ENCODE measurements at regions not wholly inside any gene's neighbourhood (a gene's known extent, or its start where the extent isn't known, plus 50 kb on each side); places are given as distances from the start of the nearest gene placed in this dataset.
"Not testable (repeated sequence)": the region's sequence is repeated elsewhere in the genome, so short reads cannot be mapped to it uniquely, and the experiment has no call there.

DNA sequence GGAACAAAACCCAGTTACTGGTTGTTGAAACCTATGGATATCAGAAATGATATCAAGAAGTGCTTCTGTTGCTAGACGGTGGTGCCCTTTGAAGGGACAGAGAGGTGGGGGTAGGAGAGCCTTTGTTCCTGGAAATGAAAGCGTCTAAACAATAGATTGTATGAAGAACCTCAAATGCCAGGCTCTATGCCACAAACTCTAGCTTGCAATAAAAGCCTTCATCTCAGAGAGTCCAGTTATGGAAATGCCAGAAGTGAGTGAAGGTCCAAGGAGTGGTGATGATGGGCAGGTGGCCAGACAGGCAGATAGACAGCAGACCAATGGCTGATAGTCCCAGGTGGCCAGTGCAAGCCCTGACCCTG is 414.1 kb upstream of the PROX1 start:
- H3K27ac ChIP-seq (ENCODE audit: low read length): no peak overlapping the region
- no peak overlapping the region for H3K4me3 ChIP-seq (ENCODE audit: low read length)
- H3K9me3 ChIP-seq (ENCODE audit: insufficient read depth, low read depth, low read length): no peaks in the 10 kb centered on the region
- H3K9ac ChIP-seq (ENCODE audit: low read depth, low read length): no peak overlapping the region
- no peaks in the 10 kb centered on the region for H3K4me1 ChIP-seq (ENCODE audit: insufficient read depth, low read length)
- no peaks in the 10 kb centered on the region for H3K27me3 ChIP-seq (ENCODE audit: insufficient read depth, low read length)
- no peaks in the 10 kb centered on the region for H3K36me3 ChIP-seq (ENCODE audit: insufficient read depth, low read depth, low read length)

GRCh38 chr1:213582976-213583567 is 404.7 kb upstream of the PROX1 start:
- no peak overlapping the region for H3K27ac ChIP-seq (ENCODE audit: low read length)
- no peaks in the 10 kb centered on the region for H3K36me3 ChIP-seq (ENCODE audit: insufficient read depth, low read depth, low read length)
- H3K4me3 ChIP-seq (ENCODE audit: low read length): no peak overlapping the region
- H3K9me3 ChIP-seq (ENCODE audit: insufficient read depth, low read depth, low read length): no peaks in the 10 kb centered on the region
- no peaks in the 10 kb centered on the region for H3K27me3 ChIP-seq (ENCODE audit: insufficient read depth, low read length)
- H3K4me1 ChIP-seq (ENCODE audit: insufficient read depth, low read length): no peaks in the 10 kb centered on the region
- no peak overlapping the region for H3K9ac ChIP-seq (ENCODE audit: low read depth, low read length)

GRCh38 chr1:213584272-213584671 is 403.5 kb upstream of the PROX1 start:
- H3K9me3 ChIP-seq (ENCODE audit: insufficient read depth, low read depth, low read length): no peaks in the 10 kb centered on the region
- no peaks in the 10 kb centered on the region for H3K36me3 ChIP-seq (ENCODE audit: insufficient read depth, low read depth, low read length)
- no peaks in the 10 kb centered on the region for H3K27me3 ChIP-seq (ENCODE audit: insufficient read depth, low read length)
- H3K4me1 ChIP-seq (ENCODE audit: insufficient read depth, low read length): no peaks in the 10 kb centered on the region
- H3K27ac ChIP-seq (ENCODE audit: low read length): no peak overlapping the region
- H3K4me3 ChIP-seq (ENCODE audit: low read length): no peak overlapping the region
- H3K9ac ChIP-seq (ENCODE audit: low read depth, low read length): no peak overlapping the region

DNA sequence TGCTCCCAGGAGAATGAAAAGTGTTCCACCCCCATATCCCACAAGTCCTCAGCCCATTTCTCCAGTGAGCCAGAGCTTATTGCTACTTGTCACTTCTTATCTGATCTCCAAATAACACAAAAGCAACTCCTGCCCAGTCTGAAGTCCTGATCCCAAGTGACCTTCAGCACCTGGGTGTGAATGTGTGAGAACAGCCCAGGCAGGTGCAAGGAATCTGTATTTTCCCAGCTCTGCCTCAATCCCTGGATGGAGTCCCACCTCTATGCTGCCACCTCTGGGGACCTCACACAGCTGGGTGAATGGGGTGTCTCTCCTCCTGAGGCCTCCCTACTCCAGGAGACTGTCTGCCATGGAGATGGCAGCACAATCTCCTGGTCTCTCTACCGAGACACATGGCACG is 402.4 kb upstream of the PROX1 start:
- H3K27ac ChIP-seq (ENCODE audit: low read length): no peak overlapping the region

GRCh38 chr1:213585959-213586586 is 401.7 kb upstream of the PROX1 start:
- Histone ChIP-seq H3K36me3 (ENCODE audit: insufficient read depth, low read depth, low read length) (no peaks in the 10 kb centered on the region), H3K4me1 (ENCODE audit: insufficient read depth, low read length) (no peaks in the 10 kb centered on the region), H3K27ac (ENCODE audit: low read length) (no peak overlapping the region), H3K4me3 (ENCODE audit: low read length) (no peak overlapping the region), H3K9ac (ENCODE audit: low read depth, low read length) (no peak overlapping the region), H3K9me3 (ENCODE audit: insufficient read depth, low read depth, low read length) (no peaks in the 10 kb centered on the region), H3K27me3 (ENCODE audit: insufficient read depth, low read length) (no peaks in the 10 kb centered on the region)

More for the DNA sequence above, 402.4 kb upstream of the PROX1 start:
- Histone ChIP-seq H3K4me3 (ENCODE audit: low read length) (no peak overlapping the region), H3K4me1 (ENCODE audit: insufficient read depth, low read length) (no peaks in the 10 kb centered on the region), H3K36me3 (ENCODE audit: insufficient read depth, low read depth, low read length) (no peaks in the 10 kb centered on the region), H3K9ac (ENCODE audit: low read depth, low read length) (no peak overlapping the region), H3K27me3 (ENCODE audit: insufficient read depth, low read length) (no peaks in the 10 kb centered on the region), H3K9me3 (ENCODE audit: insufficient read depth, low read depth, low read length) (no peaks in the 10 kb centered on the region)

GRCh38 chr1:213586587-213586972 is 401.2 kb upstream of the PROX1 start:
- no peaks in the 10 kb centered on the region for H3K4me1 ChIP-seq (ENCODE audit: insufficient read depth, low read length)
- H3K27ac ChIP-seq (ENCODE audit: low read length): no peak overlapping the region
- H3K4me3 ChIP-seq (ENCODE audit: low read length): no peak overlapping the region
- no peaks in the 10 kb centered on the region for H3K9me3 ChIP-seq (ENCODE audit: insufficient read depth, low read depth, low read length)
- H3K27me3 ChIP-seq (ENCODE audit: insufficient read depth, low read length): no peaks in the 10 kb centered on the region
- no peaks in the 10 kb centered on the region for H3K36me3 ChIP-seq (ENCODE audit: insufficient read depth, low read depth, low read length)
- no peak overlapping the region for H3K9ac ChIP-seq (ENCODE audit: low read depth, low read length)

DNA sequence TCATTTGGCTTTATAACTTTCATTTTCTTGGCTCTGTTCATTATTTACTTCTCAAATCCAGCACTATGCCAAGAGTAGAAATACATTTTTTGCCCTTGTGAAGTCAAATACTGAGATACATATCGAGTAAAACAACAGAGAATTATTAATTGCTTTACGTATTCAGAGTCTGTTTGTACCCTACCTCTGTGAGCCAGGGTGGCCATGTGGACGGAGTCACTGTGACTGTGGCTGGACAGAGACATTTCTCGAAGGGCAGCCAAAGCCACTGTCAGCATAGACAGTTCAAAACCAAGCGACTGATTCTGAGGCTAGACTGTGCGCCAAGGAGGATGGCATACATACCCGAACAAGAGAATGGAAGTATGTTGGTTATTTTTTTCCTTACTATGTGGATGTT is 391.0 kb upstream of the PROX1 start:
- H3K9me3 ChIP-seq (ENCODE audit: insufficient read depth, low read depth, low read length): no peaks in the 10 kb centered on the region

DNA sequence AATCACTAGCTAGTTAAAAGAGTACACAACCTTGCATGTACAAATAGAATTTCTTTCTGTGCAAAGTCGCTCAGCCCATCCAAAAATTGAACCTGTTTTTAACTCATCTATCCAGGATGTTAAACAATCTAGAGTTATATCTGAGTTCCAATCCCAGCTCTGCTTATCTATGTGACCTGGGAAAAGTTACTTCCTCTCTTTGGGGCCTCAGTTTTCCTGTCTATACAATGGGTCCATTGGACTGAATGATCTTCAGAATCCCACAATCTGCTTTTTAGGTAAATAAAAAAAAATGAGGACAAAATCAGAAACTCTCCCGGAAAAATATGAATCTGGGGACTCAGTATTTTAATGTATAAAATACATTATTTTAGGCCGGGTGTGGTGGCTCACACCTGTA is 389.5 kb upstream of the PROX1 start:
- Histone ChIP-seq H3K4me1 (ENCODE audit: insufficient read depth, low read length) (no peaks in the 10 kb centered on the region), H3K27me3 (ENCODE audit: insufficient read depth, low read length) (no peaks in the 10 kb centered on the region)

More for the DNA sequence above, 391.0 kb upstream of the PROX1 start:
- Histone ChIP-seq H3K4me3 (ENCODE audit: low read length) (no peak overlapping the region), H3K36me3 (ENCODE audit: insufficient read depth, low read depth, low read length) (no peaks in the 10 kb centered on the region), H3K9ac (ENCODE audit: low read depth, low read length) (no peak overlapping the region), H3K27ac (ENCODE audit: low read length) (no peak overlapping the region), H3K27me3 (ENCODE audit: insufficient read depth, low read length) (no peaks in the 10 kb centered on the region), H3K4me1 (ENCODE audit: insufficient read depth, low read length) (no peaks in the 10 kb centered on the region)

DNA sequence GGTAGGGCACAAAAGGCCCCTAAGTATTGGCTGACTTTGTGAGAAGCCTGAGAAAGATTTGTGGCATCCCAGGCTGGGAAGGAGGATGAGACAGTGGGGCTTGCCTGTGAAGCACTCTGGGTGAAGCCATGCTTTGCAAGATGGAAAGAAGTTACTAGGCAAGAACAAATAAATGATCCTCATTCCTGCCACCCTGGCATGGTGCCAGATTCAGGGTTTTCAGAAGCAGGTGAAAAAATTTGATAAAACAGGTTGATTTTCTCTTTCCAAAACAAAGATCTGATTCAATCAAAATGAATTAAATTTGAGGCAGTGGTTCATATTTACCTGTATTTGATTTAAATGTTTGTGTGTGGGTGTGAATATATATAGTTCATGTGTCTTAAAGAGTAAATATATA is 386.9 kb upstream of the PROX1 start:
- Histone ChIP-seq H3K4me1 (ENCODE audit: insufficient read depth, low read length) (no peaks in the 10 kb centered on the region), H3K9me3 (ENCODE audit: insufficient read depth, low read depth, low read length) (no peaks in the 10 kb centered on the region), H3K36me3 (ENCODE audit: insufficient read depth, low read depth, low read length) (no peaks in the 10 kb centered on the region), H3K4me3 (ENCODE audit: low read length) (no peak overlapping the region), H3K27me3 (ENCODE audit: insufficient read depth, low read length) (no peaks in the 10 kb centered on the region), H3K9ac (ENCODE audit: low read depth, low read length) (no peak overlapping the region), H3K27ac (ENCODE audit: low read length) (no peak overlapping the region)

More for the DNA sequence above, 389.5 kb upstream of the PROX1 start:
- H3K27ac ChIP-seq (ENCODE audit: low read length): no peak overlapping the region
- H3K9me3 ChIP-seq (ENCODE audit: insufficient read depth, low read depth, low read length): no peaks in the 10 kb centered on the region
- no peak overlapping the region for H3K9ac ChIP-seq (ENCODE audit: low read depth, low read length)
- H3K36me3 ChIP-seq (ENCODE audit: insufficient read depth, low read depth, low read length): no peaks in the 10 kb centered on the region
- H3K4me3 ChIP-seq (ENCODE audit: low read length): no peak overlapping the region

DNA sequence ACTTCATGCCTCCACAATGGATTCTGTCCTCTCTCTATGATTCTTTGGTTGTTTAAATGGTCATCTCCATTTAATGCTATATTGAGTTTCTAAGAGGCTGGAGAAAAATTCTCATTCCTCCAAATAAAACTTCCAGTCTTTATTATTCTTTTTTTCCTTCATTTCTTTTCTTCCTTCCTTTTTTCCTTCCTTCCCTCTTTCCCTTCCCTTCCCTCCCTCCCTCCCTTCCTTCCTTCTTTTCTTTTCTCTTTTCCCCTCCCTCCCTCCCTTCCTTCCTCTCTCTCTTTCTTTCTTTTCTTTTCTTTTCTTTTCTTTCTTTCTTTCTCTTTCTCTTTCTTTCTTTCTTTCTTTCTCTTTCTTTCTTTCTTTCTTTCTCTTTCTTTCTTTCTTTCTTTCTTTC is 386.1 kb upstream of the PROX1 start:
- not testable (repeated sequence) for H3K9ac ChIP-seq (ENCODE audit: low read depth, low read length); H3K36me3 ChIP-seq (ENCODE audit: insufficient read depth, low read depth, low read length); H3K4me3 ChIP-seq (ENCODE audit: low read length); H3K27ac ChIP-seq (ENCODE audit: low read length); H3K9me3 ChIP-seq (ENCODE audit: insufficient read depth, low read depth, low read length); H3K4me1 ChIP-seq (ENCODE audit: insufficient read depth, low read length); H3K27me3 ChIP-seq (ENCODE audit: insufficient read depth, low read length)

DNA sequence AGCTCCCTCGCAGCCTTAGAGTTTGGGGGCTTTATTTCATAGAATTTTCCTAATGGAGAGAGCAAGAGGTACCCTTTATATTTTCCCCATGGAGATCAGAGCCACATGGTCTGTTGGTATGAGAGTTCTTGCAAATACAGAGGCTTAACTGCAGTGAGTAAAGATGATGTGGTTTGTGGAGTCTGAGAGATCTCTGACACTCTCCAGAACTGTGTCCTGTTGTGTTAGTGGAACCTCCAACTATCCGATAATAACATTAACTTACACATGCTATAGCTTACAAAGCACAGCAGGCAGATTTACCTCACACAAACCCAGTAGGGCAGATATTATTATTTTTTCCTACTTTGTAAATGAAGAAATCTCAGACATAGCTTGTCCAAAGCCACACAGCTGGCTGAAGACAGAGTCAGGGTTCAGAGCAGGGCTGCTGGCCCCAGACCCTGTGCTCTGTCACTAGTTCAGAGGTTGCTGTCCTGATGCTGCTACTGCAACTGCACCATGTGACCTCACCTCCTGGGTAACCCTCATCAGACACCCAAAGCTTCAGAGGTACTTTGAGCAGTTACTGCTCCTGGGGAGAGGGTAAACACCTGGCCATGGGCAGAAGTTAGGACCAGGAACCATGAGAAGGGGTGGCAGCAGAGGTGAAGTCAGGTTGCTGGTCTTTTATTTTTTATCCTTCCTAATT is 384.8 kb upstream of the PROX1 start:
- no peak overlapping the region for H3K9ac ChIP-seq (ENCODE audit: low read depth, low read length)
- no peaks in the 10 kb centered on the region for H3K27me3 ChIP-seq (ENCODE audit: insufficient read depth, low read length)
- H3K27ac ChIP-seq (ENCODE audit: low read length): no peak overlapping the region
- no peaks in the 10 kb centered on the region for H3K4me1 ChIP-seq (ENCODE audit: insufficient read depth, low read length)
- no peak overlapping the region for H3K4me3 ChIP-seq (ENCODE audit: low read length)
- H3K36me3 ChIP-seq (ENCODE audit: insufficient read depth, low read depth, low read length): no peaks in the 10 kb centered on the region
- no peaks in the 10 kb centered on the region for H3K9me3 ChIP-seq (ENCODE audit: insufficient read depth, low read depth, low read length)

DNA sequence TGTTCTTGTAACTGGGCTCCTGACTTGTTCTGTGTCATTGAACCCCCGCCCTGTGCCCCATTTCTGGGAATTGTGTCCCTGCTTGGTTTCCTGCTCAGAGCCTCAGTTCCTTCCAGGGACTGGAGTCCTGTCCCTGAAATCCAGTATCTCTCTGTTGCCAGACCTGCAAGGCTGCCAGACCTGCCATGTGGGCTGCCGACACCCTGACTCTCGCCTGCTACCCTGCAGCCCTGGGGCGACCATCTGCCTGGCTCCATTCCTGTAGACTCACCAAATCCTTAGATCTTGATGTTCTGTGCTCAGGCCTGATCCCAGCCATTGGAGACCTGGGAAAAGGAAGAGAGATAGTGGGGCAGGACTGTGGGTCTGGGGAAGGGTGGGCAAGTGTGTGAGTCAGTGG is 383.3 kb upstream of the PROX1 start:
- Histone ChIP-seq H3K36me3 (ENCODE audit: insufficient read depth, low read depth, low read length) (no peaks in the 10 kb centered on the region), H3K4me1 (ENCODE audit: insufficient read depth, low read length) (no peaks in the 10 kb centered on the region), H3K4me3 (ENCODE audit: low read length) (no peak overlapping the region), H3K27me3 (ENCODE audit: insufficient read depth, low read length) (no peaks in the 10 kb centered on the region), H3K9me3 (ENCODE audit: insufficient read depth, low read depth, low read length) (no peaks in the 10 kb centered on the region), H3K27ac (ENCODE audit: low read length) (no peak overlapping the region), H3K9ac (ENCODE audit: low read depth, low read length) (no peak overlapping the region)

Data from iPS-20b (cell line).